NCI-H1694 (cell line): ENCODE measurements at regions not wholly inside any gene's neighbourhood (a gene's known extent, or its start where the extent isn't known, plus 50 kb on each side); places are given as distances from the start of the nearest gene placed in this dataset.
"Not testable (repeated sequence)": the region's sequence is repeated elsewhere in the genome, so short reads cannot be mapped to it uniquely, and the experiment has no call there.

Source experiments
- DNase-seq: peaks from one replicate; lab custom pipeline; 2025; lab: John Stamatoyannopoulos, UW

DNA sequence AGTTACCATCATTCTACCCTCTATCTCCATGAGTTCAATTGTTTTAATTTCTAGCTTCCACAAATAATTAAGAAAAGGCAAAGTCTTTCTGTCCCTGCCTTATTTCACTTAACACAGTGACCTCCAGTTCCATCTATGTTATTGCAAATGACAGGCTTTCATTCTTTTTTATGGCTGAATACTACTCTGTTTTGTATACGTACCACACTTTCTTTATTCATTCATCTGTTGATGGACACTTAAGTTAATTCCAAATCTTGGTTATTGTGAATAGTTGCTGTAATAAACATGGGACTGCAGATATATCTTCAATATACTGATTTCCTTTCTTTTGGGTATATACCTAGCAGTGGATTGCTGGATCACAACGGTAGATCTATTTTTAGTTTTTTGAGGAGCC is 314.1 kb downstream of the SV2B start:
- DNase-seq: no peak

DNA sequence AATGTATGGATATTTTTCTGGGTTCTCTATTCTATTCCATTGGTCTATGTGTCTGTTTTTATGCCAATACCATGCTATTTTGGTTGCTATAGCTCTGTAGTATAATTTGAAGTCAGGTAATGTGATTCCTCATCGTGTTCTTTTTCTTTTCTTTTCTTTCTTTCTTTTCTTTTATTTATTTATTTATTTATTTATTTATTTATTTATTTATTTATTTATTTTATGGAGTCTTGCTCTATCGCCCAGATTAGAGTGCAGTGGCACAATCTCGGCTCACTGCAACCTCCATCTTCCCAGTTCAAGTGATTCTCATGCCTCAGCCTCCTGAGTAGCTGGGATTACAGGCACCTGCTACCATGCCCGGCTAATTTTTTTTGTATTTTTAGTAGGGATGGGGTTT is 315.2 kb downstream of the SV2B start:
- DNase-seq: not testable (repeated sequence)

DNA sequence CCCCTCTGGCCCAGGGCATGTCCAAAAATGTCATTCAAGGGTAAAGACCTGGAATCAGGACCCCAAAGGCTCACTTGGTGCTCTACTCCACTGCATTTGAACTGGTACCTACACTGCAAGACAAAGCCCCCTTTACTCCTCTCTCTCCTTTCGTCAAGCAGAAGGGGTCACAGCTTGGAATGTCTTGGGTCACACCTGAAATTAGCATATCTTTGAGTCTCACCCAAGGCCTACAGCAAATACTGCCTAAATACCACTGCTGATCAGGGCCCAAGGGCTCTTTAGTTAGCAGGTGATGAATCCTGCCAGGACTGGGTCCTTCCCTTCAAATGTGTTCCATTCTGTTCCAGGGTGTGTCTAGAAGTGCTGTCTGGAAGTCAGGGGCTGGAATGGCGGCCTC is 320.6 kb downstream of the SV2B start:
- no peak for DNase-seq

DNA sequence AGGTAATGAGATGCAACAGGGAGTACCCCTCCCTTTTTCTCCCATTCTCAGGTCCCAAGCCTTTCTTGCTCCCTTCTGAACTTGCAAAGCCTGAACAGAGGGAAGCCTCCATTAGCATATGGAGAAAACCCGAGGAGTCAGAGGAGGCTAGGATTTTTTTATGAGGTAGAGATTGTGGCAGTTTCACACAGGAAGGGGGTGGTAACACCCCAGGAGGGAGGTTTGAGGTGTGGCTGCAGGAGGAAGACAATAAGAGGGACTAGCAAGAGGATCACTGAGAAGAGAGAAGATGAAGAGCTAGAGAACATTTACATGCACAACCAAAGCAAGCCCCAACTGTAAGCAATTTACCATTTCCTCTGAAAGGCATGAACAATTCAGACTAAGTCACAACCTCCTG is 322.7 kb downstream of the SV2B start:
- DNase-seq: no peak

DNA sequence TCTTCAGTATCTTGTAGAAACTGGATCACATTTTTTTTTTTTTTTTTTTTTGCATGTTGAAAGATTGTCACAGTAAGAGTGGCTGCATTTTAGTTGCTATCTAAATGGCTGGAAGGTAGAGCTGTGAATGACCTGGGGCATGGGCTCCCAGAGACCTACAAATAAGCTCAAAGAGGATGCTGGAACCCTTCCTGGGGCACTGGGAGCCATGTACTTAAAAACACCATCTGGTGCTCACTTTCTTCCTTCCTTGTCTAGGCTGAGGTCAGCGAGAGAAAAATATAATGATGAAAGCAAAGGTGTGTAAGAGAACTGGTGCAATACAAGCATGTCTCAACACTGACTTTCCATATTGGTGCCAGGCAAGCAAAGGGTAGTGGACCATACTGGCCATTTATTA is 323.9 kb downstream of the SV2B start:
- DNase-seq: no peak

DNA sequence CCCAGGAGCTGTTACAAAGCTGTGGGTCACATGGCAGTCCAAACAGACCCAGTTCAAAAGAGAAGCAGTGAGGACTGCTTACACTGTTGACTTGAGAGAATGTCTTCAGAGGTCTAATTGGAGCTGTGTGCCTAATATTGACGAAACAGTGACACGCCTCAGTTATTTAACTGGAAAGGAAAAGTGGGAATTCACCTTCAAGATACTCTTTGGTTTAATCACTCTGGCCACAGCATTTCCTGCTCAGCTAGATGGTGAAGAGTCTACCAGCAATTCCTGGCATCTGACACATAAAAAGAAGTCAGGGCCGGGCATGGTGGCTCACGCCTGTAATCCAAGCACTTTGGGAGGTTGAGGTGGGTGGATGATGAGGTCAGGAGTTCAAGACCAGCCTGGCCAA is 326.4 kb downstream of the SV2B start:
- no peak for DNase-seq

DNA sequence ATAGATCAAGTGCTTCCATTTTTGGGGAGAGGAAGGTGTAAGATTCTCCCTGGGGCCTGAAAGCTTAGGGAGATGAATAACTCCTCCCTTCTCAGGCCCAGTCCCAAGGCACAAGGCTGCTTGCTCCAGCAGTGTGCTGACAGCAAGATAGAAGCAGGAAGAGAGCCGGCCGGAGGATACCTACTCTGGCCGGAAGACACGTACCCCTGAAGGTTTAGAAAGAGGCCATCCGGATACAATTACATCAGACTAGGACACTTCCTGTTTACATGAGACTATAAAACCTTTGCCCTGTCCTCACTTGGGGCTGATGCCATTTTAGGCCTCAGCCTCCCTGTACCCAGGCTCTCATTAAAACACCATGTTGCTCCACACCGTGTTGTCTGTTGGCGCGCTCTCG is 329.9 kb downstream of the SV2B start:
- DNase-seq: no peak

DNA sequence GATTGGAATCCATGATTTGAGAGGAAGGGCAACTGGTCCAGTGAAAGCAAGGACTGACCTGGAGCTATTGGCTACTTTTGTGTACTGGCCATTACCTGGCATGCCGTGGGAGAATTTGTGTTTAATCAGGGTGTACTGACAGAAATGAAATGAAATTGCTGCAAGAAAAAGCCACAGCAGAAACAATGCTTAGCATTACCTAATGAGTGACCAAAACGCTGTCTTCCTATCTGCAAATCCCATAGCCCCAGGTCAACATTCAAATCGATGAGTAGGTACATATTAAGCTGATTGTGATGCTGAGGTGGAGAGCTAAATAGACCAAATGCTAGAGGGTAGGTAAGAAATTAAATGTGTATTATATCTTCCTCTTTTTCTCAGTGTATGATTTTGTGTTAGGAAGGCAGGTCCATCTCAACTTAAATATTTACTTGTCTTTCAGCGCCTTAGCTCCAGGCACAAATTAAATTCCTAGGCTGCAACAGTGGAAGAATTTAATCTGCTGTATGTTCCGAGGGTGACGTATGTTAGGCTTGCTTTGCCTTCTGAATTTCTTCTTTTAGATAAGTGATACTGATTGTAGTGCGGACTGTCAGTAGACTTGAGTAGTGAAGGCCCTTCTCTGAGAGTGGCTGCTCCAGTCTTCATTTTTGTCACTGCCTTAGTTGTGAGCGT is 331.1 kb downstream of the SV2B start:
- no peak for DNase-seq

DNA sequence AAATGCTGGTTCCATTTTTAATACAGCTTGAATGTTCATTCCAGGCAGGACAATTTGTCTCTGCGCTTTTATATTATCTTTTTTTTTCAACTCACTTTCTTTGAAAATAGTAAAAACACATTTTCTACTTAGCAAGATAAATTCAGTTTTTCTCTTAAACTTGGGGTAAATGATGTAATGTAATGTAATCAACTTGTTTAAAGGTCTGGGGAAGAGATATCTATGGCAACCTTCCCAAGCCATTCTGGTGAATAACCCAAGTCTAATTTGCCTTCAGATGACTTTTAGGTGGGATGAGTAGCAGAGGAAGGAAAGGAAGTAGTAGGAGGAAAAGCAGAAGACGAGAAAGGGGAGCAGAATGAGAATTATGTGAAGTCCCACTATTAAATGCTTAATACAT is 335.1 kb downstream of the SV2B start:
- no peak for DNase-seq

DNA sequence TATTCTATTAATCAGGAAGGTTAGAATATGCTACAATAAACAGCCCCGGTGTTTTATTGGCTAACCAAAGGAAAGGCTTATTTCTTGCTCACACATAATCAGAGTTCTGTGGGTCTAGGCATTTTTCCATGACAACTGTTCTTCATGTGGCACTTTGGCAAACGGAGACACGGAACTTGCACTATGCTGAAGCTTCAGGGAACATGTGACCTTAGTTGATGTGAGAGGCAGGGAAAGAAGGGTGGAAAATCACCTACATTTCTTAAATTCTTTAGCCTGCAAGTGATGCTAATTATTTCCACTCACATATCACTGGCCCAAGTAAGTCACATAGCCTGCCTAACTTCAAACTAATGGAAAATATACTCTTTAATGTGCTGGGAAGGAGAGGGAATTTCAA is 344.6 kb downstream of the SV2B start:
- no peak for DNase-seq

DNA sequence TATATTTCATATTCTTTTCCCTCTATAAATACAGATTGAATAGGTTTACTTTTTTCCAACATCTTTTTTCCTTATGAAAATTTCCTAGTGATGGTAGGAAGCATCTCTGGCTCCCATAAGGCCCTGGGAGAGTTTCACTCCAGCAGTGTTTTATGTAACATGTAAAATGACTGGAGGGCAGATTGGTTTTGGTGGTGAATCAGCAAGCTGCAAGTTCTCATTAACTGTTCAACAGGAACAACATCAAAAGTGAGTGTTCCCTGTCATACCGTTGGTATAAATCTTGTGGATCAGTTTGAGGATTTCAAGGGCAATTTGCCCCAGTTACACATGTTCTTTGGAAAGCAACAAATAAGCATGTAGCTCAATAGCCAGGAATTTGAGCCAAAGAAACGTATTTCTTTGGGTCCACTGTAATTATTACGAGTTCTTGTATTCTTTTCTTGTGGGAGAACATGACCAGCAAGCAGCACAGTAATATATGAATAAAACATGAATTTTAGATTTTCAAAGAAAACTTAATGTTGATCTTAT is 345.7 kb downstream of the SV2B start:
- no peak for DNase-seq

DNA sequence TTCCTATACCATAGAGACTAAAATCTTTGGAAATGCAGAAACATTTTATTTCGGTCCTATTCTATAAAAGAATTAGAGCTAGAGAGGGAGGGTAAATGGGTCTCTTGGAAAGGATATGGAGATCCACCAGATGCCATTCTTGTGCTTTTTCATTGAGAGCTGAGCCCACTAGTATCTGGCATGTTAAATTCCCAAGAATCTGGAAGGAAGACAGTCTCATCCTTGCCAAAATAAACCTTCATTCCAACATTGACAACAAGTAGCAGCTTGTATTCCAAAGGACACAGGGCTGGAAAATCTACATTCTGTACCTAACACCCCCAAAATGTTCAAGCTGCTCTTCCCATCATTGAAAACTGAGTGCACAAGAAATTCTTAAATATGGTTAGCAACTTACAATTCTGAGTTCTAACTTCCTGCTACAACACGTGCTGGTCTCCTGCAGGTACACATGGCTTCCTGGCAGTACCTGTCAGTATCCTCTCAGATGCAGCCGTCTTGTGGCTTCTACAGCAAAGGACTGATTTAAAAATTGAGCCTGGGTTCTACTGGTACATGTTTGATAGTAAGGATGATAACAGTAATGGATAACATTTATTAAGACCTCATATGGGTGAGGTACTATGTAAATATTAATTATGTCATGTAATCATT is 348.1 kb downstream of the SV2B start:
- DNase-seq: no peak

DNA sequence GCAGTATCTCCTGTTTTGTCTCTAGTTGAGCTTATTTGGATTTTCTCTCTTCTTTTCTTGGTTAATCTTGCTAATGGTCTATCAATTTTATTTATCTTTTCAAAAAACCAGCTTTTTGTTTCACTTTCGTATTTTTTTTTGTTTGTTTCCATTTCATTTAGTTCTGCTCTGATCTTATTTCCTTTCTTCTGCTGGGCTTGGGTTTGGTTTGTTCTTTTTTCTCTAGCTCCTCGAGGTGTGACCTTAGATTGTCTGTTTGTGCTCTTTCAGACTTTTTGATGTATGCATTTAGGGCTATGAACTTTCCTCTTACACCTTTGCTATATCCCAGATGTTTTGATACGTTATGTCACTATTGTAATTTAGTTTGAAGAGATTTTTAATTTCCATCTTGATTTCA is 353.3 kb downstream of the SV2B start:
- DNase-seq: not testable (repeated sequence)

DNA sequence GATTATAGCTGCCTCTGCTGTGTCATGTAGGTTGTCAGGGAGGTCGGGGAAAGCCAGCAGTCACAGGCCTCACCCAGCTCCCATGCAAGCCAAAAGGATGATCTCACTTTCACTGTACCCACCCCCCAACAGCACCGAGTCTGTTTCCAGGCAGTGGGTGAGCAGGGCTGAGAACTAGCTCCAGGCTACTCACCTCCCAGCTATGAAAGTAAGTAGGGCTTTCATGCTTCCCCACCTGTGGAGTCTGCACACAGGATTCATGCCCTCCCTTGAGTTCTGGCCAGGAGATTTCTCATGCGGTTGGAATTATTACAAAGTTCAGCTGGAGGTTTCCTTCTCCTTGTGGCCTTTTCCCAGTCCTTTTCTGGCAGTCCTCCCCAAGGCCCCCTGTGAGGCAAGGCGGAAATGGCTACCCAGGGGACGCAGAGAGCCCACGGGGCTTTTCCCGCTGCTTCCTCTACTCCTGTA is 356.2 kb downstream of the SV2B start:
- DNase-seq: no peak

DNA sequence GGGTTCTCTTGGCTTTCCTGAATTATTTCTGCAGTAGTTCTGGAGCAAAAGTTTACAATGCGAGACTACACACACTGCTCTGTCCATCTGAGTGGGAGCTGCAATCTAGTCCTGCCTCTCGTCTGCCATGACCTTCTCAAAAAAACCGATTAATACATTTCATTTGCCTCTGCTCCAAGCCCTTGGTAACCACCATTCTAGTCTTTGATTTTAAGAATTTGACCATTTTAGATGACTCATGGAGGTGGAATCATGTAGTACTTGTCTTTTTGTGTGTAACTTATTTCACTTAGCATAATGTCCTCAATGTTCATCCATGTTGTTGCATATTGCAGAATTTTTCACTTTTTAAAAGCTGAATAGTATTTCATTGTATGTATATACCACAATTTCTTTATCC is 356.9 kb downstream of the SV2B start:
- DNase-seq: no peak

DNA sequence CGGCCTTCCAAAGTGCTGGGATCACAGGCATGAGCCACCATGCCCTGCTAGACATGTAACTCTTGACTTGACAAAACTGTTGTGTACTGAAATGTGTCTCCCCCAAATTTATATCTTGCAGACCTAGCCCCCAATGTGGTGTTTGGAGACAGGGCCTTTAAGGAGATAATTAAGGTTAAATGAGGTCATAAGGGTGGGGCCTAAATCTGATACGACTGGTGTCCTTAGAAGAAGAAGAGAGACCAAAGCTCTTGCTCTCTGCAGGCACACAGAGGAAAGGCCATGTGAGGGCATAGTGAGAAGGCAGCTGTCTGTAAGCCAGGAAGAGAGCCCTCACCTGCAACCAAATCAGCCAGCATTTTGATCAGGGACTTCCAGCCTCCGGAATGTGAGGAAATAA is 361.3 kb downstream of the SV2B start:
- no peak for DNase-seq

DNA sequence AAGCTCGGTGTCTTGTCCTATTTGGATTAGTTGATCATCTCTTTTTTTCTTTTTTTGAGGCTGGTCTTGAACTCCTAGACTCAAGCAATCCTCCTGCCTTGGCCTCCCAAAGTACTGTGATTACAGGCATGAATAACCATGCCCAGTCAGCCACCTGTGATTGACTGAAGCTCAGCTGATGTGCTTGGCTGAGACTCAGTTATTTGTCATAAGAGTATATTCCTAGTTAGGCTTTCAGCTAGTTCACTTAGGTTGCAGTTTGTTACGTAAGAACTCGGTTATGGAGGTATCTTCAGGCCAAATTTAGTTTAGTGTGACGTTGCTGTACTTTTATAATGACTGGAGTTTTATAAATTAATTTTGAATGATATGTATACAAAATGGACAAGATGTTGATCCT is 365.0 kb downstream of the SV2B start:
- DNase-seq: no peak

DNA sequence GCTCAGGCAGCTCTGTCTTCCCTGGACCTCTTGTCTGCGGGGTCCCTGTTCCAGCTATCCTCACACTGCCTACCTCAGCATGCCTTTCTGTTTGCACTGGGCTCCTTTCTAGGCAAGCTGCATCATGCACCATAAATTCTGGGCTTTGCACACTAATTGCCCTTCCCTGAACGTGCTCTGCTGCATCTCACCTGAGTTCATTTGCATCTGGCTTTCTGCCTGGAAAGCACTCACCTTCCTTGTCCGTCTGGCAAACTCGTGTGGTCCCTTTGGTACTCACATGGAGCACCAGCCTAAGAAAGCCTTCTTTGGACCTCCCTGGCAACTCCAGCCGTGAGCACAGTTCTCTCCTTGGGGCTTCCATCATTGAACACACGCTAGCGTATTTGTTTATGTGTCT is 365.6 kb downstream of the SV2B start:
- no peak for DNase-seq

DNA sequence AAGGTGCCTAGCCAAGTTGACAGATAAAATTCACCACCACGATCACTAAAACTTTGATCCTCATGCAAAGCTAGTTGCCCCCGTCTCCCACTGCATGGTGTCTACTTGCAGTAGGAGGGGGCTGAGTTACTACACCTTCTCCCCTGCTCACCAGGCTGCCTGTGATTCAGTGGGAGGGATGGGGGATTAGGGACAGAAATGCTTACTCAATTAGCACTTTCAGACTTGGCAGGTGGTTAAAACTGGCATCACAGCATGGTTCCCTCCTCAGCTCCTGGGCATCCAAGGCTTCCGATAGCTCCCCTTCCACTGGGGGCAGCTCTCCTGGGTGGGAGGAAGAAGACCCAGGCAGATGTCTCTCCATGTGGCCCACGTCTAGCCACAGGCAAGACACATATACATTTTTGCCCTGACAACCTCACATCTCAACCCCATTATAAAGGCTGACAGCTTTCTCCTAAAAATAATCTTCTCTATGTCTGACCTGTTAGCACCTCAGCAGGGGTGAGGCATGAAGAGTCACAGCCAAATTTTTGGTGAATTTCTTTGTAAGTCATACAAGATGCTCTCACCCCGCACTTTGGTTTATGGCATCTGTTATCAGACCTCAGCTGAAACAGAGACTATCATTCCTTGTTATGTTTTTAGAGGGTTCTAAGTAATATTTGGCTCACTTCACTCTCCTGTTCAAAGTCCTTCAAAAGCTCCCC is 369.0 kb downstream of the SV2B start:
- DNase-seq: no peak

DNA sequence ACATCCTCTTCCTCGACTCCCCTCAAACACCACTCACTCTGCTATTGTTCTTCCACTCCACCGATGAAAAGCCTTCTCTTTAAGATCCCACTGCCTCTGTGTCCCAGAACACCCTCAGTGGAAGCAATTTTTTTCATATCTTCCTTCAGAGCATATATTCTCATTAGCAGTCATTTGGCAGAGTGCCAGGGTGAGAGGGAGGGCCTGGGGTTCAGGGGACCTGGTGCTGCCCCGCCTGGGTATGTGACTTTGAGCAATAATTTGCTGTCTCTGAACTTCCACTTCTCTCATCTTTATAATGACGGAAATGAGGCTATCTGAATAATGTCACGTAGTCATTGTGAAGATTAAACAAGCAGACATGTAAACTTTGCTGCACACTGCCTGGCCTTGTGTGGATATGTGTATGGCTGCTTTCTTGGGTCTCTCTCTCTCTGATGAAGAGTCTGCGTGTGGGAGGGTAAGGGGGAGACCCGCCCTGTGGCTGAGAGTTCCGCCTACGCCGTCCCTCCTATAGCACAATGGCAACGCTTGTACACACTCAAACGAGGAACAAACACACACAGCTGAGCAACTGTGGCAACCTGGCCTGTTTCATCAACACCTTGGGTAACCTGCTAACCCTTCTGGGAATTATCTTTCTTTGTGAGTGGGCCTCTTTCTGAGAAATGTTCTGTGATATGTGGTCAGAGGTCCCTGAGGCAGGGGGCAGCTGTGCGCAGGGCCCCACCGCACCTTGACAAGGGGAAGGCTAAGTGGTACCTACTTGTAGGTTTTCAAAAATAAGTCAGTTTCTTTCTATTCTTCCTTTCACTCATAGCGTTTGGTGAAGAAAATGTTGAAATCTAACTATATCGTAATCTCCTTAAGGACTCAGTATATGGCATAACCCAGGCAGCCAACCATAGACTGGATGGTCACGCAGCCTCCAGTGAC is 369.8 kb downstream of the SV2B start:
- DNase-seq: no peak

DNA sequence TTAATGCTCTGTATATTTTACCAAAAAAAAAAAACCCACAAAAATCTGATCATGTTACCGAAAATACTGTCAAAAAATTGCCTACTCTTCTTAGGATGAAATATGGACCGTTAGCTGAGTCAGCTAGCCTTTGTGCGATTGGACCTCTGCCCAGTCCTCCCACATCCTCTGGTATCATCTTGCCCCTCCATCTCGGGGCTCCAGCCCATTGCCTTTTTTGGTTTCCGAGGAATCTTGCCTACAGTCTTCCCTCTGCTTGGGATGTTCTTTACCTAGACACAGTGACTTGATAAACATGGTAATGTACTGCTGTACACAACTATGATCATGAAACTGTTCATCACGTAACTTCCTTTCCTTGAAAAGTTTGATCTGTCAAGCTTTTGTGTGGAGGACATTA is 371.4 kb downstream of the SV2B start:
- no peak for DNase-seq

DNA sequence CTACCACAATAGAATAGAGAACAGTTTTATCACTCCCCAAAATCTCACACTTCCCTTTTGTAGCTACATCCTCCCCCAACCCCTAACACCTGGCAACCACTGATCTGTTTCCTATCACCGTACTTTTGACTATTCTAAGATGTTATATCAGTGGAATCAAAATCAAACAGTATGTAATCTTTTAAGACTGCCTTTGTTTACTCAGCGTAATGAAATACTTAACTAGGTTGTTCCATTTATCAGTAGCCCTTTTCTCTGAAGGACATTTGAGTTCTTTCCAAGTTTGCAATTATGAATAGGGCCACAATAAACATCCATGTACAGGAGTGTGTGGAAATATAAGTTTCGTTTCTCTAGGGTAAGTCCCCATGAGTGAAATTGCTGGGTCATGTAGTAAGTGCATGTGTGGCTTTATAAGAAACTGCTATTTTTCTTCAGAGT is 372.3 kb downstream of the SV2B start:
- no peak for DNase-seq
